Type B pancreatic cell (in vitro differentiated cells): ENCODE measurements at regions not wholly inside any gene's neighbourhood (a gene's known extent, or its start where the extent isn't known, plus 50 kb on each side); places are given as distances from the start of the nearest gene placed in this dataset.

Source experiments
- DNase-seq: peaks from one replicate; pipeline ENCODE4 v3.0.0; 2021; ENCODE audit warnings: mixed read lengths; ENCODE audit not compliant: unreplicated experiment; ENCODE audit errors: extremely low spot score
- H3K27ac Mint-ChIP-seq: 2 replicates; pipeline ENCODE4 v1.8.0; 2021; ENCODE audit warnings: mild to moderate bottlenecking, mixed read lengths
- H3K27me3 Mint-ChIP-seq: 2 replicates; pipeline ENCODE4 v1.8.0; 2021; ENCODE audit warnings: mixed read lengths
- H3K36me3 Mint-ChIP-seq: 2 replicates; pipeline ENCODE4 v1.8.0; 2021; ENCODE audit warnings: mixed read lengths
- H3K4me1 Mint-ChIP-seq: one replicate; pipeline ENCODE4 v1.8.0; 2021; ENCODE audit warnings: mixed read lengths; ENCODE audit not compliant: unreplicated experiment
- H3K4me3 Mint-ChIP-seq: 2 replicates; pipeline ENCODE4 v1.8.0; 2021; ENCODE audit warnings: mild to moderate bottlenecking, mixed read lengths
- H3K9me3 Mint-ChIP-seq: 2 replicates; pipeline ENCODE4 v1.8.0; 2021; ENCODE audit warnings: mixed read lengths
- TF ChIP-seq, protein P1 (sequence below): fragments of 200-600 bp; sonication (generic); conservative IDR thresholded peaks from 2 replicates; pipeline ENCODE4 v1.5.0; 2021; ENCODE audit warnings: antibody characterized with exemption, mild to moderate bottlenecking

- no peaks in the 10 kb centered on the region for H3K27me3 Mint-ChIP-seq
- H3K9me3 Mint-ChIP-seq: peaks cover 5% of the 10 kb centered on the region
- H3K36me3 Mint-ChIP-seq: no peaks in the 10 kb centered on the region
- no peak for DNase-seq
- no peak overlapping the region for H3K27ac Mint-ChIP-seq
- no peaks in the 10 kb centered on the region for H3K4me1 Mint-ChIP-seq
- TF ChIP-seq, protein P1, sequence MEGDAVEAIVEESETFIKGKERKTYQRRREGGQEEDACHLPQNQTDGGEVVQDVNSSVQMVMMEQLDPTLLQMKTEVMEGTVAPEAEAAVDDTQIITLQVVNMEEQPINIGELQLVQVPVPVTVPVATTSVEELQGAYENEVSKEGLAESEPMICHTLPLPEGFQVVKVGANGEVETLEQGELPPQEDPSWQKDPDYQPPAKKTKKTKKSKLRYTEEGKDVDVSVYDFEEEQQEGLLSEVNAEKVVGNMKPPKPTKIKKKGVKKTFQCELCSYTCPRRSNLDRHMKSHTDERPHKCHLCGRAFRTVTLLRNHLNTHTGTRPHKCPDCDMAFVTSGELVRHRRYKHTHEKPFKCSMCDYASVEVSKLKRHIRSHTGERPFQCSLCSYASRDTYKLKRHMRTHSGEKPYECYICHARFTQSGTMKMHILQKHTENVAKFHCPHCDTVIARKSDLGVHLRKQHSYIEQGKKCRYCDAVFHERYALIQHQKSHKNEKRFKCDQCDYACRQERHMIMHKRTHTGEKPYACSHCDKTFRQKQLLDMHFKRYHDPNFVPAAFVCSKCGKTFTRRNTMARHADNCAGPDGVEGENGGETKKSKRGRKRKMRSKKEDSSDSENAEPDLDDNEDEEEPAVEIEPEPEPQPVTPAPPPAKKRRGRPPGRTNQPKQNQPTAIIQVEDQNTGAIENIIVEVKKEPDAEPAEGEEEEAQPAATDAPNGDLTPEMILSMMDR: no peak
- H3K4me3 Mint-ChIP-seq: no peak overlapping the region
Observed at GRCh38 chr4:159981469-159981856, 878.6 kb downstream of the RAPGEF2 start.

DNA sequence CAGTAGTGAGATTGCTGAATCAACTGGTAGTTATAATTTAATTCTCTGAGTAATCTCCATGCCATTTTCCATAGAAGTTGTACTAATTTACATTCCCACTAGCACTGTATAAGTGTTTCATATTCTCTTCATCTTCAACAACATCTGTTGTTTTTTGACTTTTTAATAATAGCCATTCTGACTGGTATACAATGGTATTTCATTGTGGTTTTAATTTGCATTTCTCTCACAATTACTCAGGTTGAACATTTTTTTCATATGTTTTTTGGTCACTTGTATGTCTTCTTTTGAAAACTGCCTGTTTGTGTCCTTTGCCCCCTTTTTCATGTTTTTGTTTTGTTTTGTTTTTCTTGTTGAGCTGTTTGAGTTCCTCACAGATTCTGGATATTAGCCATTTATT, 880.2 kb downstream of the RAPGEF2 start:
- H3K4me1 Mint-ChIP-seq: no peaks in the 10 kb centered on the region
- H3K4me3 Mint-ChIP-seq: no peak overlapping the region
- H3K36me3 Mint-ChIP-seq: no peaks in the 10 kb centered on the region
- TF ChIP-seq, protein P1: no peak
- H3K27ac Mint-ChIP-seq: no peak overlapping the region
- DNase-seq: no peak
- no peaks in the 10 kb centered on the region for H3K27me3 Mint-ChIP-seq
- peaks cover 1% of the 10 kb centered on the region for H3K9me3 Mint-ChIP-seq

- Mint-ChIP-seq H3K36me3 (no peaks in the 10 kb centered on the region), H3K9me3 (no peaks in the 10 kb centered on the region), H3K27me3 (no peaks in the 10 kb centered on the region), H3K4me3 (no peak overlapping the region), H3K4me1 (no peaks in the 10 kb centered on the region), H3K27ac (no peak overlapping the region)
- TF ChIP-seq, protein P1: no peak
- DNase-seq: no peak
Observed at GRCh38 chr4:160009656-160010493, 907.0 kb downstream of the RAPGEF2 start.

GRCh38 chr4:160019936-160020335, 917.1 kb downstream of the RAPGEF2 start:
- no peaks in the 10 kb centered on the region for H3K27me3 Mint-ChIP-seq
- no peak overlapping the region for H3K27ac Mint-ChIP-seq
- H3K36me3 Mint-ChIP-seq: no peaks in the 10 kb centered on the region
- peaks cover 6% of the 10 kb centered on the region for H3K9me3 Mint-ChIP-seq
- TF ChIP-seq, protein P1: no peak
- H3K4me1 Mint-ChIP-seq: no peaks in the 10 kb centered on the region
- DNase-seq: no peak
- no peak overlapping the region for H3K4me3 Mint-ChIP-seq

- no peaks in the 10 kb centered on the region for H3K36me3 Mint-ChIP-seq
- TF ChIP-seq, protein P1: no peak
- no peaks in the 10 kb centered on the region for H3K27me3 Mint-ChIP-seq
- peaks cover 6% of the 10 kb centered on the region for H3K9me3 Mint-ChIP-seq
- DNase-seq: no peak
- H3K4me3 Mint-ChIP-seq: no peak overlapping the region
- H3K4me1 Mint-ChIP-seq: no peaks in the 10 kb centered on the region
- no peak overlapping the region for H3K27ac Mint-ChIP-seq
Observed at GRCh38 chr4:160020804-160021203, 917.9 kb downstream of the RAPGEF2 start.
